Testis (tissue), 2 donors: ENCODE measurements at regions not wholly inside any gene's neighbourhood (a gene's known extent, or its start where the extent isn't known, plus 50 kb on each side); places are given as distances from the start of the nearest gene placed in this dataset.

Source experiments
- DNase-seq: peaks from one replicate; pipeline ENCODE4 v3.0.0-alpha.2; 2019
- H3K27ac ChIP-seq, 2 donors: fragments of 200-600 bp; sonication (generic); one replicate each; pipeline ENCODE4 v1.5.1; 2019
- H3K27me3 ChIP-seq: fragments of 200-600 bp; sonication (generic); one replicate; pipeline ENCODE4 v1.5.1; 2019
- H3K36me3 ChIP-seq: fragments of 200-600 bp; sonication (generic); one replicate; pipeline ENCODE4 v1.5.1; 2017; ENCODE audit warnings: low read depth; ENCODE audit errors: missing control alignments
- H3K4me1 ChIP-seq: fragments of 200-600 bp; sonication (generic); one replicate; pipeline ENCODE4 v1.5.1; 2019
- H3K4me3 ChIP-seq, 2 donors: fragments of 200-600 bp; sonication (generic); one replicate each; pipeline ENCODE4 v1.5.1; 2017 to 2019
- H3K9me3 ChIP-seq: fragments of 200-600 bp; sonication (generic); one replicate; pipeline ENCODE4 v1.5.1; 2017
- POLR2A ChIP-seq: fragments of 450-650 bp; IDR thresholded peaks from one replicate; pipeline ENCODE4 v1.6.1; 2017; ENCODE audit warnings: antibody characterized with exemption, mild to moderate bottlenecking, moderate library complexity
- WGBS, 2 donors: methylation state at CpG; one replicate each; pipeline ENCODE4 v1.1.5; 2018; 5-methylcytosine and 5-hydroxymethylcytosine counted together
- intact Hi-C: fragments of 100-400 bp; cut with DNase I; formaldehyde crosslinking; loops from one replicate; pipeline ENCODE4 v1.15.1; 2023; ENCODE audit warnings: low total_unique reads
- TF ChIP-seq, protein P1 (sequence below), 3 experiments: fragments of 450-650 bp in 2 of 3; fragments of 200-600 bp in 1 of 3; sonication (generic) in 1 of 3; IDR thresholded peaks; one replicate each; pipeline ENCODE4 v1.5.1; 2016 to 2019; ENCODE audit warnings: antibody characterized with exemption in 3 of 3, mild to moderate bottlenecking in 2 of 3, moderate library complexity in 1 of 3

DNA sequence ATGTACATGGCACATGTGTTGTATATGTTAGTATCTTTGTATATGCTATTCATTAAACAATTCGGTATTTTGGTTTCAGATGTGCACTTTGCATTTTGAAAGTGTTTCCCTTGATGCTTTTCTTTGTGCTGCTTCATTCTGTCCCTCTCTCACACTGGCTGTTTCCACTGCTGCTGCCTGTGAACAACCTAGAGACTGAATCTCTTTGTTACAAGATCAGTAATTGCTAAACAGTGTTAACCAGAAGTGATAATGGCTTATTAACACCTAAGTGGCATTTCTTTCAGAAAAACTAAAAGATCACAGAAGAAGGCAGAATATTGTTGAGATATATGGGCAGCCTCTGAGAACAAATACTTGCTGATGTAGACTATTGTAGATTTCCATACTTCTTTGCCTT, 84.7 kb downstream of the KIF2B start:
- H3K27me3 ChIP-seq: no peaks in the 10 kb centered on the region
- no peak for TF ChIP-seq POLR2A
- TF ChIP-seq, protein P1, sequence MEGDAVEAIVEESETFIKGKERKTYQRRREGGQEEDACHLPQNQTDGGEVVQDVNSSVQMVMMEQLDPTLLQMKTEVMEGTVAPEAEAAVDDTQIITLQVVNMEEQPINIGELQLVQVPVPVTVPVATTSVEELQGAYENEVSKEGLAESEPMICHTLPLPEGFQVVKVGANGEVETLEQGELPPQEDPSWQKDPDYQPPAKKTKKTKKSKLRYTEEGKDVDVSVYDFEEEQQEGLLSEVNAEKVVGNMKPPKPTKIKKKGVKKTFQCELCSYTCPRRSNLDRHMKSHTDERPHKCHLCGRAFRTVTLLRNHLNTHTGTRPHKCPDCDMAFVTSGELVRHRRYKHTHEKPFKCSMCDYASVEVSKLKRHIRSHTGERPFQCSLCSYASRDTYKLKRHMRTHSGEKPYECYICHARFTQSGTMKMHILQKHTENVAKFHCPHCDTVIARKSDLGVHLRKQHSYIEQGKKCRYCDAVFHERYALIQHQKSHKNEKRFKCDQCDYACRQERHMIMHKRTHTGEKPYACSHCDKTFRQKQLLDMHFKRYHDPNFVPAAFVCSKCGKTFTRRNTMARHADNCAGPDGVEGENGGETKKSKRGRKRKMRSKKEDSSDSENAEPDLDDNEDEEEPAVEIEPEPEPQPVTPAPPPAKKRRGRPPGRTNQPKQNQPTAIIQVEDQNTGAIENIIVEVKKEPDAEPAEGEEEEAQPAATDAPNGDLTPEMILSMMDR (IDR thresholded peaks at IDR 0.05): no peak
- H3K4me1 ChIP-seq: no peaks in the 10 kb centered on the region
- H3K36me3 ChIP-seq: no peaks in the 10 kb centered on the region
- WGBS, 2 donors: 61 to 83% methylated on average over 1 of the region's 1 CpG
- no peak for DNase-seq
- no peak overlapping the region for H3K27ac ChIP-seq
- H3K4me3 ChIP-seq: no peak overlapping the region
- intact Hi-C loops: no loop called here
- no peaks in the 10 kb centered on the region for H3K9me3 ChIP-seq

GRCh38 chr17:53909802-53910201, 87.1 kb downstream of the KIF2B start:
- intact Hi-C loops: no loop called here
- WGBS, 2 donors: 93 to 95% methylated on average over 3 of the region's 3 CpGs
- Histone ChIP-seq H3K27ac (no peak overlapping the region), H3K27me3 (no peaks in the 10 kb centered on the region), H3K9me3 (no peaks in the 10 kb centered on the region), H3K36me3 (no peaks in the 10 kb centered on the region), H3K4me3 (no peak overlapping the region), H3K4me1 (no peaks in the 10 kb centered on the region)
- no peak for DNase-seq
- TF ChIP-seq POLR2A: no peak
- TF ChIP-seq, protein P1 (IDR thresholded peaks at IDR 0.05): no peak

- TF ChIP-seq POLR2A: no peak
- TF ChIP-seq, protein P1 (IDR thresholded peaks at IDR 0.05): no peak
- no peak overlapping the region for H3K4me3 ChIP-seq
- DNase-seq: no peak
- H3K9me3 ChIP-seq: no peaks in the 10 kb centered on the region
- no peaks in the 10 kb centered on the region for H3K36me3 ChIP-seq
- WGBS, 2 donors: 77 to 78% methylated on average over 1 of the region's 1 CpG
- H3K4me1 ChIP-seq: no peaks in the 10 kb centered on the region
- no peak overlapping the region for H3K27ac ChIP-seq
- intact Hi-C loops: no loop called here
- no peaks in the 10 kb centered on the region for H3K27me3 ChIP-seq
Observed at GRCh38 chr17:53912117-53912516, 89.4 kb downstream of the KIF2B start.

GRCh38 chr17:53919356-53919755, 96.6 kb downstream of the KIF2B start:
- H3K4me1 ChIP-seq: no peaks in the 10 kb centered on the region
- WGBS, 2 donors: 66 to 76% methylated on average over 1 of the region's 1 CpG

More at GRCh38 chr17:53919356-53919755, 96.6 kb downstream of the KIF2B start:
- no peaks in the 10 kb centered on the region for H3K27me3 ChIP-seq
- TF ChIP-seq POLR2A: no peak
- TF ChIP-seq, protein P1 (IDR thresholded peaks at IDR 0.05): no peak
- H3K27ac ChIP-seq: no peak overlapping the region
- H3K4me3 ChIP-seq: no peak overlapping the region
- intact Hi-C loops: no loop called here
- no peaks in the 10 kb centered on the region for H3K36me3 ChIP-seq
- H3K9me3 ChIP-seq: no peaks in the 10 kb centered on the region
- DNase-seq: no peak
